SW 1271 (cell line): ENCODE measurements at regions not wholly inside any gene's neighbourhood (a gene's known extent, or its start where the extent isn't known, plus 50 kb on each side); places are given as distances from the start of the nearest gene placed in this dataset.

Experiments used
- DNase-seq, 2 experiments: peaks; one replicate each; lab custom pipeline; 2025; lab: John Stamatoyannopoulos, UW

DNA sequence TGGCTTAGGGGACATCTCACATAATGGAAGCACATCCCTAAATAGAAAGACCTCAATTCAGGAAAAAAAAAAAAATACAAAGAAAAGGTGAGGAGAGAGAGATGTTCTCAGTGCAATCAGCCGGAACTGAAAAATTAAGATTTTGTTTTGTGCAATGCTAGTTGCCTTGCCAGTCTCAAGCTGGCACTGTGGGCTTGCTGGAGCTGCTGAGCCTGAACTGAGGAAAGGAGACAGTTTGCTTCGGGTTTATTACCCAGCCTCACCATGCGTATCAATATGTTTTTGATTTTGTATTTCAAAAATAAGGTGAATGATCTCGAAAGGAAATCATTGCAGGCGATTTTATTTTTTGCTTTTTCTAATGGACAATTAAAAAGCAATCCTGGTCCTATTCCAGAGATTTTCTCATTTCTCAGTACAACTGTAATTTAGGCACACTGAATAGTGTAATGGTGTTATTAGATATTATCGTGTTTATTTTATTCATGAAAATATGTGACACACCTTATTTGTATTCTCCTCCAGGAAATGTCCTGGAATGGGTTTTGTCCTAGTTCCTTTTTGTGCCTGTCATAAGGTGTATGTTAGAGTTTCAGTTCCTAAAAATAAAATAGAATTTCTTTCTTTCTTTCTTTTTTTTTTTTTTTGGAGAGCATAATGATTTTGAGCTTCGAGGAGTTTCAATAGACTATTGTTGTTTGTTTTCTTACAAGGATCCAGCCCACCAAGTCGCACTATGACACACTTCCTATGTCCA, 72.8 kb upstream of the ZEB2 start:
- DNase-seq, result no peak

DNA sequence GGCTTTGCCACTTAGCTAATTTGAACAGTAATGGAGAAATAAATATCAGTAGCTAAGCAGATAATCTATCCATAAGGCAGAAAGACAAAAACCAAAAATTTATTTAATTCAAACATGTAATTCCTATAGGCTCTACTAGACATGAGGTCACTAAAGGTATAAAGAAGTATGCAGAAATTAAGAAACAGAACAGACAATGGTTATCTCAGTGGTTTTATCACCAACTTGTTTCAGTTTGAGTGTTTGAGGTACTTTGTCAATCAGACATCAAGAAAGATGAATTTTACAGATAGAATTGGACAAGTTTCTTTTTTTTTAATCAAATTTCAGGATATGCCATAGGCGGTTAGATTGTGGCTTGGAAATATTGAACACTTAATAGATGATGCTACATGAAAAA, 67.4 kb upstream of the ZEB2 start:
- no peak for DNase-seq

DNA sequence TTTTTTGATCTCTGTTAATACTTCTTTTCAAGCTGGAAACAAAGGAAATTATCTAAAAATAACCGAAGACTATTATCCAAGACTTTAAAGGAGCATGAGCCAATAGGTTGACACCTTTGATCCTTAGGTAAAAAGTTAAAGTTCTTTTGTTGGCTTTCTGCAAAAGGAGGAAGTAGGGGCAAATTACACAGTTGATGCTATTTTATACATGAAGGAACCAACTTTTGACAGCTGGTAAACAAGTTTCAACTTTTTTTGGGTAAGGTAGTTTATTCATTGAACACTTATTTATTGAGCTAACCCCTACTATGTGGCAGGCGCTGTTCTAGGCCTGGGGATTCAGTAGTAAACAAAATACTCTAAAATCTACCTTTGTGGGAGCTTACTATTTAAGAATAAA, 66.6 kb upstream of the ZEB2 start:
- DNase-seq, result no peak

GRCh38 chr2:144583741-144584453, 64.0 kb upstream of the ZEB2 start:
- DNase-seq, result no peak

DNA sequence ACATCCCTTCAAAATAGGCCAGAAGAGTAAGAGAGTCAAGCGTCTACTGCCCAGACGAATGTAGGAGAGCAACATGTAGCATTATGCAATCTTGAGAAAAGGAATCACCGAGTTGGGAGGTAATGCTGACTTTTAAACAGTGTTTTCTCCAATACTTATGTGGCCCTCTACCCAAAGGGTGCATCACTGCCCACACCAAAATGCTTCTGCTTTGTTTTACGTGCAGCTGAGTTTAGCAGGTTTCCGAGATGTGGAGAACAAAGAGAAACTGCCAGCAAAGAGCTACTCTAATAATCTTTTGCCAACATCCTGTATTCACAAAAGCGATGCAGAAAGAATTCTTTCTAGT, 63.4 kb upstream of the ZEB2 start:
- no peak for DNase-seq

GRCh38 chr2:144582651-144583380, 62.9 kb upstream of the ZEB2 start:
- no peak for DNase-seq

DNA sequence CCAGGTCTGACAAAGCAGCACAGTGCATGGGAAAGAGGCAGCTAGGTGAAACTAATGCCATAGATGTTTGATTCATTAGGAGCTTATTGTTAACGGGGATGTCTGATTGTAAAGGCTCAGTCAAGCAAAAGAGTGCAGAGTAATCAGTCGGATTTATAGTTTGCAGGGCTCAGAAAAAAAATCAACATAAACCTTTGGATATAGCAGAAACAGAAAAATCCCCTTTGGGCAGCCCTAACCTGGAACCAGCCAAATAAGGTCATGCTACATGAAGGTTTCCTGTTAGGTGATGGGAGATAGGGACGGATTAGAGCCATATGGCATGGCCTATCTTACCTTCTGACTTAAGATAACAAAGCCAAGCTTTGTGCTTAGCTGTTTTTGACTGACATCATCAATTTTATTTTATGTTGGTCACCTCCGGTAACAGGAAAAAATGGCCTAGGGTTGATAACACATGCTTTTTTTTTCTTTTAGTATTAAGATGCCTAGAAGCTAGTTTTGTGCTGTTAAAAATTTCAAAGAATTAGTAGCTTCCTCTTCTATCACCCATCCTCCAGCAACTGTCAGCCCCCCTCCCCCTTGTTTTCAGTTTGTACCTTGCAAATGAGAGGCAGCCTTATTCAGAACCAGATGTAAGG, 60.7 kb upstream of the ZEB2 start:
- no peak for DNase-seq

- DNase-seq, result no peak
These were observed 59.6 kb upstream of the ZEB2 start for GRCh38 chr2:144579556-144579955.

- DNase-seq, result no peak
These were observed 58.2 kb upstream of the ZEB2 start for GRCh38 chr2:144578099-144578498.

DNA sequence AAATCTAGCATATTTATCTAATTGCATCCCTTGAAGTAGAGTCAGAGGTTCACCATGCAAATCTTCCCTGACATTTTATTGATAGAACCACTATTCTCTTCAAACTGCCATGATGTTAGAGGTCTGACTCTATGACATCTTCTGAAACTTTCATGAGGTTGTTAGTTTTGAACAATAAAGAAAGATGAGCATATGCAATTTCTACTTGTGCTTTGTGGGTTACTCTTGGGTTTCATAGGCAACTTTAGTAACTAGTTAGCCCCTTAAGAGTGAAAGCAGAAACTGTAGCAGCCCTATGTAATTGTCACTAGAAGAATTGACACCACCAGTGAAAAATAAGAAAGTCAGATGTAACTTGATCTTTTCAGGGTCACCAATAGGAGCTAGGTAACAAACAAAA, 53.1 kb upstream of the ZEB2 start:
- DNase-seq, result no peak

DNA sequence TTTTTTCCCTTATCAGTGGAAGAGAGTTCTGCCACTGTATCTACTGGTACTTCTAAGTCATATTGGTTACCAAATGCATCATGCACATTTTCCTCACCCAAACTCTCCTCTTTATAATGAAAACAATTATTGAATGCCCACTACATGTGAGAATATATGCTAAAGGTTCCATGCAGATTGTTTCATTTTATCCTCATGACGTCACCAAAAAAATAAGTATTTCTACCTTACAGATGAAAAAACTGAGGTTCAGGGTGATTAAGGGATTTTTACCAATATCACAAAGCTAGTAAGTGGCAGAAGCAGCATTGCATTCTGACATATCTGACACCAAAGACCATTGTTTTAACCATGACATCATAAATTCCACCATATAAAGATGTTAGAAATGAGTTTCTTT, 51.9 kb upstream of the ZEB2 start:
- no peak for DNase-seq

DNA sequence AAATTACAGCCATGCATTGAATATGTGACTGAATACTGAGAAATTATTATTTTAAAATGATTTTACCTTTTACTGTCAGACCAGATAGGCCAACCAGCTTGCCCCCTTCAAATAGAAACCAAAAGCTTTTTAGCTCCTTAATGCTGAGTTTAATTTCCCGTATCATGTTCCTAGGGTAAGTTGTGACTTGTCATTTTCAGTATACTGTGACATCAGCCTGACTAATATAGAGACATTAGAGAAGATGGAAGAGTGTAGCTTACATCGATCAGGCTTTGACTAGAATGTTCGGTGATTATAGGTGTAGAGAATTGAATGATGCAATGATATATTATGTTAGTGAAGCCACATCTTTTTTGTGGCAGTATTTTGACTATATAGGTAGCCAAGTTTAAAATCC, 50.6 kb upstream of the ZEB2 start:
- DNase-seq, result no peak
